ENCODE measurements at regions not wholly inside any gene's neighbourhood (a gene's known extent, or its start where the extent isn't known, plus 50 kb on each side); places are given as distances from the start of the nearest gene placed in this dataset.

- DNase-seq: peak; percentile 47
These were observed 128.0 kb upstream of the GYPC start for GRCh38 chr2:126527836-126528490.

DNA sequence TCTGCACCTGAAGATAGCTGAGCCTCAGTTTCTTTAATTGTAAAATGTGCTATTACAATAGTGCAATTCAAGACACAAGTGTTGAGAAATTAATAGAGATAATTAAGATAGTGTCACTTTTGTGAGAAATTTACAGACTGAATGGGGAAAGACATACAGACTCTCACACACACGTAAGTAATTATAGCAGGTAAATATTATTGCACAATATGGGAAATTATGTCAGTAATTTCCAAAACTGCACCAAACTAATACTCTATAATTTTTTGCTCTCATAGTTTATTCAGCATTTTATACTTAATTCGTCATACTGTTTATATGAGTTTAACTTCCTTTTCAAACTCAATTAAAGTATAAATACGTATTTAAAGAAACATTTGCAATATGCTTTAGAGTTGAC is 124.9 kb upstream of the GYPC start:
- DNase-seq: no peak

GRCh38 chr2:126534478-126534877 is 121.5 kb upstream of the GYPC start:
- no peak for DNase-seq

- no peak for DNase-seq
These were observed 120.5 kb upstream of the GYPC start for GRCh38 chr2:126535408-126535807.

DNA sequence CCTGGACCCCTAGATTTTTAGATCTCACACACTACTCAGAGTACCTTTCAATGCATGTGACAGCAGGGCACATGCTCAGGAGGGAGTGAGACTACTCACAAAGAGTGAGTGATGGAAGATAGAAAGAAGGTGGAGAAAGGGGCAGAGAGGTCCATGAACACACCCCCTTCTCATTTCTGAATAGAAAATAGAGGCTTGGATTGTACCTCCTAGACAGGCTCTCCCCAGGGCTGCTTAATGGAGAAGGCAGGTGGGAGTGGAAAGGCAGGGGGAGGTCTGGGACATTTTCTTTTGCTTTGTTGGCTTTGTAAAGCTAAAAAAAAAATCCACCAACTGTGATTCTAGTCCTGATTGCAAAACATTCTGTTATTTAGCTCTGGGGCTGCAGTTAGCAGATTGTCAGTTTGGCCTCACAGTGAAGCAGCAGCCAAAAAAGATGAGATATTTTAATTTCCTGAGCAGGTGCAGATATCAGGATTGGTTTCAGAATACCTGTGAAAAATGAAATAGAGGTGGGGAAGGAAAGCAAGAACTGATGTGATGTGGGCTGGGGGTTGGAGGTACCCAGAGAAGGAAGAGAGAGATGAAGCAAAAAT is 119.3 kb upstream of the GYPC start:
- DNase-seq: no peak

GRCh38 chr2:126539101-126539500 is 116.9 kb upstream of the GYPC start:
- no peak for DNase-seq

DNA sequence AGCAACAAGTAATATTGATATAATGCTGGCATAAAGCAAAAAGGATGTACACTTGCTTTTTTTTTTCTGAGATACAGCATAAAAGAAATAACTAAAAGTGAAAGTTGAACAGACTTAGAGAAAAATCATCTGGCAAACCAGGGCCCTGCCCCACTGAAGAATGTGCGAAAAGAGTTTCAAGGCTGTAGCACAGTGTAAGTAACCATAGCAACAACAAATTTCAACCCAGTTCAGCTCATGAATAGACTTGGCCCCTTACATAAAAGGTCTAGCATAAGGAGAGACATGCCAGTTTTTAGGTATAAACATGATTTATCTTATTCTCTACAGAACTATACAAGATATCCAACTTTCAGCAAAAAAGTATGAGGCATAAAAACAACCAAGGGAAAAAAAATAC is 113.7 kb upstream of the GYPC start:
- no peak for DNase-seq

- DNase-seq: peak; percentile 3
These were observed 112.9 kb upstream of the GYPC start for GRCh38 chr2:126543081-126543480.

- DNase-seq: no peak
These were observed 97.9 kb upstream of the GYPC start for GRCh38 chr2:126558029-126558428.

GRCh38 chr2:126568734-126569133 is 87.2 kb upstream of the GYPC start:
- no peak for DNase-seq

DNA sequence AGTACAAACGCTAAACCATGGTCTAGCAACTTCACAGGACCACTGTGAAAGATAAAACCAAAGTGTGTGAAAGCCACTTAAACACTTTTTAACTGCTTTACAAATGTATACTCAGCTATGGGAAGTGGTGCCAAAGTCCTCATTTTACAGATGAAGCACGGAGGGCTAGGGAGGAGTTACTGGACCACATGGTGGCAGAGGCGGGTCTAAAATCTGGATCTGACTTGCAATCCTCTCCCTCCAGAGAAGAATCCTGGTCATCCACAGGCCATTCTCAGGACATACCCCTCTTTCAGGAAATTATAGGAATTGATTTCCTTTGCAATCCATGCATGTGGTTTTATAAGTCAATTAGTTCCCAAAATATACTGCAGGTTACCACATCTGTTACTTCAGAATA is 84.6 kb upstream of the GYPC start:
- no peak for DNase-seq

GRCh38 chr2:126575631-126576030 is 80.3 kb upstream of the GYPC start:
- no peak for DNase-seq

DNA sequence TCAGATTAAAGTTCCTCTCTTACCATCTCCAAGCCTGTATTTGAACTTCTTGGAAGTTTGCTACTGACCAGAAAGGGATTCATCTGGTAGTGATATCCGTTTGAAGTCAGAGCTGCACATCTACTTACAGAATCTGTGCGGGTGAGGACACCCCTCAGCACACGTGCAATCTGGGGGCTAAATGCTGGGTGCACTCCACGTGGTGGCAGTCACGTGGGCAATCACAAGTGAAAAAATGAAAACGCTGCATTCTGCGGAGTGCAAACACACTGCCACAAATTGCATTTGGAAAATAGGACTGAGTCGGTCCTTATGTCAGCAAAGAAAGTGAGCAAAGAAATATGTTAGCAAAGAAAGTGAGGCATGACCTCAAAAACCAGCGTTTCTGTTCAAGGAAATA is 76.1 kb upstream of the GYPC start:
- DNase-seq: no peak

- DNase-seq: no peak
These were observed 69.6 kb upstream of the GYPC start for GRCh38 chr2:126586317-126586716.

DNA sequence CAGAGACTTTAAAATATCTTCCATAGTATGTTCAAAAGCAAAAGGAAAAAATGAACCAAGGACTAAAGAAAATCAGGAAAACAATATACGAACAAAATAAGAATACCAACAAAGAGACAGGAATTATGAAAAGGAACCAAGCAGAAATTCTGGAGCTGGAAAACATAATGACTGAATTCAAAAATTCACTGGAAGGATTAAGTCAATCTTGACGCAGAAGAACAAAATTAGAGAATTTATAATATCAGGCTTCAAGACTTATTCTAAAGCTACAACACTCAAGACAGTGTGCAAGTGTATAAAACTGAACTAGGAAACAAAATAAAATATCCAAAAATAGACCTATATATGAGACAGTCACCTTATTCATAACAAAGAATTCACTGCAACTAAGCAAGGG is 56.9 kb upstream of the GYPC start:
- DNase-seq: no peak

- DNase-seq: no peak
These were observed 55.2 kb upstream of the GYPC start for GRCh38 chr2:126600742-126601141.

DNA sequence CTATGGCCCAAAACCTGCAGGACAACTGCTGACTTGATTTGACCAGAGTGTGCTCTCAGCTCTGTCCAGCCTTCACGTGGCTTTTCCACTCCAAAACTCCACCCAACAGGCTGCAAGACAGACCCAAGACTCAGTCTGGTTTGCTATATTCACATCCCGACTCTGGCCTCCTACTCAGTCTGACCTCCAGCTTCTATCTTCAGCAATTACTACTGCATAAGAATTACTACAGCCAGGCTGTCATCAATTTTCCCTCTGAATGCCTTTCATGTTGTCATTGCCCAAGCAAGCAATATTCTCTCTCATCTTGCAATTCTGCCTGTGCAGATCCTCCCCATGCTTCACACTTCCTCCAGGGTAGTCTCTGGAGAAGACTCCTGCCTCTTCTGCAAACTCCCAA is 53.6 kb upstream of the GYPC start:
- DNase-seq: no peak

Measured in suppressor macrophage treated with lipopolysaccharide for 4 hours (primary cell).